Osteoblast (primary cell): ENCODE measurements at regions not wholly inside any gene's neighbourhood (a gene's known extent, or its start where the extent isn't known, plus 50 kb on each side); places are given as distances from the start of the nearest gene placed in this dataset.

Source experiments
- DNase-seq: peaks from one replicate; pipeline ENCODE4 v3.0.0; 2011; ENCODE audit warnings: low spot score, mixed read lengths; ENCODE audit not compliant: insufficient read length; ENCODE audit errors: missing footprints
- H2AFZ ChIP-seq: 2 replicates; pipeline ENCODE4 v1.6.0; 2011; ENCODE audit warnings: mild to moderate bottlenecking, low read length
- H3K27ac ChIP-seq: 2 replicates; pipeline ENCODE4 v1.5.1; 2011; ENCODE audit warnings: mild to moderate bottlenecking, low read depth, low read length, moderate library complexity
- H3K27me3 ChIP-seq: 2 replicates; pipeline ENCODE4 v1.6.0; 2012; ENCODE audit warnings: mild to moderate bottlenecking, control low read depth, inconsistent platforms, low read length, moderate library complexity; ENCODE audit not compliant: insufficient read depth
- H3K36me3 ChIP-seq: 2 replicates; pipeline ENCODE4 v1.5.1; 2011; ENCODE audit warnings: mild to moderate bottlenecking, low read length, control low read depth, moderate library complexity; ENCODE audit not compliant: insufficient read depth
- H3K4me1 ChIP-seq: 2 replicates; pipeline ENCODE4 v1.5.1; 2011; ENCODE audit warnings: mild to moderate bottlenecking, low read length, control low read depth, moderate library complexity; ENCODE audit not compliant: insufficient read depth
- H3K4me2 ChIP-seq: 2 replicates; pipeline ENCODE4 v1.6.0; 2011; ENCODE audit warnings: mild to moderate bottlenecking, low read length; ENCODE audit not compliant: insufficient read depth
- H3K4me3 ChIP-seq: fragments of 200-600 bp; sonication (generic); 3 replicates; pipeline ENCODE4 v1.5.1; 2012; ENCODE audit warnings: mild to moderate bottlenecking, low read length, inconsistent platforms; ENCODE audit not compliant: insufficient read depth
- H3K79me2 ChIP-seq: 2 replicates; pipeline ENCODE4 v1.6.0; 2012; ENCODE audit warnings: mild to moderate bottlenecking, low read length, control low read depth, inconsistent platforms; ENCODE audit not compliant: insufficient read depth
- H3K9me3 ChIP-seq: 2 replicates; pipeline ENCODE4 v1.5.1; 2011; ENCODE audit warnings: low read depth, low read length, control low read depth
- H4K20me1 ChIP-seq: 2 replicates; pipeline ENCODE4 v1.6.0; 2012; ENCODE audit warnings: mild to moderate bottlenecking, low read length, control low read depth; ENCODE audit not compliant: insufficient read depth
- CTCF ChIP-seq: IDR thresholded peaks from 2 replicates; pipeline ENCODE4 v1.5.1; 2011; ENCODE audit warnings: mild to moderate bottlenecking, low read depth, low read length, moderate library complexity; ENCODE audit errors: extremely low read depth

GRCh38 chr12:124388038-124388671, 93.3 kb downstream of the RFLNA start:
- Histone ChIP-seq H3K27ac (peak overlapping the region; percentile 94), H3K4me1 (peaks cover 77% of the 10 kb centered on the region), H3K4me3 (peak overlapping the region; percentile 92), H3K36me3 (peaks cover 16% of the 10 kb centered on the region), H2AFZ (no peak overlapping the region), H3K4me2 (peak overlapping the region; percentile 96), H3K9me3 (no peaks in the 10 kb centered on the region), H4K20me1 (peaks cover 36% of the 10 kb centered on the region), H3K27me3 (no peaks in the 10 kb centered on the region), H3K79me2 (peaks cover 56% of the 10 kb centered on the region)
- TF ChIP-seq CTCF = no peak
- peak; percentile 78 for DNase-seq

GRCh38 chr12:124387528-124387911, 92.6 kb downstream of the RFLNA start:
- no peak for DNase-seq
- peak overlapping the region; percentile 66 for H3K27ac ChIP-seq
- H2AFZ ChIP-seq = no peak overlapping the region
- H3K4me1 ChIP-seq = peaks cover 73% of the 10 kb centered on the region
- no peaks in the 10 kb centered on the region for H3K9me3 ChIP-seq
- H3K79me2 ChIP-seq = peaks cover 62% of the 10 kb centered on the region
- H4K20me1 ChIP-seq = peaks cover 36% of the 10 kb centered on the region
- H3K4me2 ChIP-seq = peak overlapping the region; percentile 96
- peak overlapping the region; percentile 92 for H3K4me3 ChIP-seq
- H3K36me3 ChIP-seq = peaks cover 22% of the 10 kb centered on the region
- TF ChIP-seq CTCF = no peak
- no peaks in the 10 kb centered on the region for H3K27me3 ChIP-seq

GRCh38 chr12:124386661-124387527, 92.0 kb downstream of the RFLNA start:
- Histone ChIP-seq H4K20me1 (peaks cover 40% of the 10 kb centered on the region), H3K79me2 (peaks cover 68% of the 10 kb centered on the region), H3K36me3 (peaks cover 25% of the 10 kb centered on the region), H3K4me2 (peak overlapping the region; percentile 96), H3K4me3 (peak overlapping the region; percentile 92), H3K9me3 (no peaks in the 10 kb centered on the region), H3K27ac (peak overlapping the region; percentile 90), H2AFZ (no peak overlapping the region), H3K27me3 (no peaks in the 10 kb centered on the region), H3K4me1 (peaks cover 73% of the 10 kb centered on the region)
- TF ChIP-seq CTCF = no peak
- DNase-seq = peak; percentile 86

GRCh38 chr12:124386059-124386458, 91.2 kb downstream of the RFLNA start:
- H2AFZ ChIP-seq = no peak overlapping the region
- no peak for TF ChIP-seq CTCF
- DNase-seq = peak; percentile 83
- H3K36me3 ChIP-seq = peaks cover 25% of the 10 kb centered on the region
- peaks cover 76% of the 10 kb centered on the region for H3K79me2 ChIP-seq
- peak overlapping the region; percentile 90 for H3K27ac ChIP-seq
- peak overlapping the region; percentile 61 for H3K4me3 ChIP-seq
- H3K4me2 ChIP-seq = peak overlapping the region; percentile 96
- H3K9me3 ChIP-seq = no peaks in the 10 kb centered on the region
- peaks cover 45% of the 10 kb centered on the region for H4K20me1 ChIP-seq
- H3K27me3 ChIP-seq = no peaks in the 10 kb centered on the region
- peaks cover 73% of the 10 kb centered on the region for H3K4me1 ChIP-seq
